HG02981 (cell line): ENCODE measurements at regions not wholly inside any gene's neighbourhood (a gene's known extent, or its start where the extent isn't known, plus 50 kb on each side); places are given as distances from the start of the nearest gene placed in this dataset.

ENCODE experiments used
- ATAC-seq: cut with Tn5 transposase; IDR thresholded peaks from one replicate; pipeline ENCODE4 v1.9.1; 2021; ENCODE audit warnings: mild to moderate bottlenecking, moderate library complexity; ENCODE audit not compliant: unreplicated experiment

DNA sequence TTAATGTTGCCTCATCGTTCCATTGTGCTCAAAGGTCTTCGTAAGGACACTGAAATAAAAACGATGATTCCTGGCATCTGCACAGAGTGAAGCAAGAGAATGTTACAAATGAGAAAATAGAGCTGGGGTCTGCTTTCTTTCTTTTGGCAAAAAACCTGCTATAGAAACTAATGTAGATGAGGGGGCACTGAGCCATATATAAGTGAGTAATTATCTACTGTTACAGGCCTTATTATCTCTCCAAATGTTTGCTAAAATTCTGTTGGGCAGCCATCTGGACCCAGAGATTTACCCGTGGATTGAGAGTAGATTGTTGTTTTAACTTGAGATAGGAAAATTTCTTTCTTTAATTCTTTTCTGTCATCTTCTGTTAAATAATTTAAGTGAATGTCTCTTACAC, 472.5 kb upstream of the PIK3C3 start:
- no peak for ATAC-seq

DNA sequence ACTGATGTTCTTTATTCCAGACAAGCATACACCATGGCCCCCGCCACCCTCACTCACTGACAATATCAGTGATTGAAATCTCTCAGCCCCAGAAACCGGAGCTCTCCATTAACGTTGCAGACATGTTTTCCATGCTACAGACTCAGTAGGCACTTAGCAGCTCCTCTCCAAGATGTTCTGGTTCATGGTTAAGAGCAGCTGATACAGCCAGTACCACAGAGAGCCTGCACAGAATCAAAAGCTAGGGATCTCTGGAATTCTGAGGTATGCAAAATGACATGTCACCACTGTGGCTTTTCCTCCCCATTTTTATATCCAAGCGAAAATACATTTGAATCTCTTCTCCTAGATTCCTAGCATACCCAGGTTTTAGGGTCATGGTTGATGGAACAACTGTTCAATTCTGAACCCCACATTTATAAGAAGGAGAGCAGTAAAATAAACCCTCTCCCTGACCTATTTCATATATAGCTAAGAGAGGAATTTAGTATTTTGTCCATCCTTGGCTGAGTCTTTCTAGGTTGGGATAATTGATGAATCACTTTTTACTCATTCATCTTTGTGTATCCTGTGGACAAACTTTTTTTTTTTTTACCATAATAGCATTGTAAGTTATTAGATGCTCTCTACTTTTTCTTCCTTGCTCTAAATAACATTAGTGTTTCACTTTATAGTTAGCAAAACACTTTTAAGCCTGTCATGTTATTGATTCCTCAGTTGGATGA, 488.4 kb upstream of the PIK3C3 start:
- ATAC-seq: no peak

DNA sequence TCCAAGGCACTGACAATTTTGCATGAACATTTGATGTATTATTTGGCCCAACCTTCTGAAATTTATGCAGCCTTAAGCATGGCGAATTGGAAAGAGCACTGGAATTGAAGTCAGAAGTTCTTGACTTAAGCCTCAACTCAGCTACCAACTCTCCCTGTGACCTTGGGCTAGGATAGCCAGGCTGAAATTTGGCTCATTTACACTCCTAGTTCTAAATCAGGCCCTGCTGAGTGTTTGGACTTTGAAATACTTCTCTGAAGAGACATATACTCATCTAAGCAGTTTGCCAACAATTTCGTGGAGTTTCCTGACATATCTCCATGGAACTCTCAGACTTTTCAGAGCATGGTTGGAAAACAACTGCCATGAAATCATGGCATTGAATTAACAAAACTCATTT, 489.6 kb upstream of the PIK3C3 start:
- no peak for ATAC-seq

DNA sequence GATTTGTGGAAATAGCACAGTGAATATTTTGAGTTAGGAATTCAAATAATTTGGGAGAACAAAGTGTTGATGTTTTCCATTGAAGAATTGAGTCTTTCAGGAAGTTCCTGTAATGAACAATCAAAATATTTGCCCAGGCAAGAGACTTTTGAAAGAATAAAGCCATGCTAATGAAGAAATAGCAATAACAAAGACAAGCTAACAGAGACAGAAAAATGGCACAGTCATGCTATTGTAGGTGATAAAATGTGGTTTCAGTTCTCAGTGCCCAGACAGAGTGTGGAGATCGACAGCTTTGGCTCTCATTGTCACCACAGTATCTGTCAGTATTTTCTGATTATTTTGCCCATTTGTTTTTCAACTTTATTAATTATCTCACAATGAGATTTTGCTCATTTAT, 490.8 kb upstream of the PIK3C3 start:
- no peak for ATAC-seq

DNA sequence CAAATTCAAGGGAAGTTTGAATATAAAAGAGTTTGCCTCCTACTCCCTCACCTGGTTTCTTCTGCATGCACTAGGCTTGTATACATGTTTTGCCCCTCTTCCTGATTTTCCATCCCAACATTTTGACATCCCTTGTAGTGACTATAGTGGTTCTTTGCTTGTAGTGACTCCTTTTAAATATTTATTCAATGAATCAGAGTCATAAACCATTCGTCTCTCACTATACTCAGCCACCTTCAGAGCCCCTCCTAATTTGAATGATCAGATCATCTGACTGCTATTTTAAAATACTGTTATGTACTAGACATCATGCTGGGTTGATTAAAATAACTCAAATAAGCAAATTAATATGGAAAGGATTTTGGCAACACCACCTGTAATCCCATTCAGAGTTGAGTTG, 492.1 kb upstream of the PIK3C3 start:
- ATAC-seq: no peak

- no peak for ATAC-seq
Measured at GRCh38 chr18:41461114-41461513, 493.9 kb upstream of the PIK3C3 start.

- ATAC-seq: no peak
Measured at GRCh38 chr18:41459656-41460055, 495.4 kb upstream of the PIK3C3 start.

- ATAC-seq: no peak
Measured at GRCh38 chr18:41458376-41458775, 496.7 kb upstream of the PIK3C3 start.

DNA sequence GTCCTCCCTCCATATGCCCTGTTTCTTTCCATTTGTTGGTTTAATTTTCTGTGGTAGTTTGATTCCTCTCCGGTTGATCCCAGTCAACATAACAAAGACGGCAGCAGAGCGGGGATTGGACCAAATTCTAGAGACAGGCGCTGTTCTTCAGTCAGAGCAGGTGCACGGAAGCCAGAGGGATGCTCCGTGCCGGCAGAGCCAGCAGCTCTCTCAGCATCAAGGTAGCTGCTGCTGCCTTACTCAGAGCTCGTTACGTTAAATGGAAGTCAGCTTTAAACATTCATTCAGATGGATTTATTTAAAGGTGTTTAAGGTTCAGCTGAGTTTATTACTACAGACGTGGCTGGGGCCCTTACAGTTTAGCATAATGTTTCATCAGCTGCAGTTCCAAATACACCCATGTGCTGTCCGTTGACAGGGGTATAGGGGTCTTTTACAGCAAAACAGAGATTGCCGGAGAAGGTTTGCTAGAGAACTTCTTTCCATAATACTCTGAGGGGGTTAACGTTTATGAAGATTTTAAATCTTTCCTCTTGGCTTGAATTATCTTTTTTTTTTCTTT, 497.2 kb upstream of the PIK3C3 start:
- ATAC-seq: no peak

GRCh38 chr18:41456831-41457230, 498.2 kb upstream of the PIK3C3 start:
- no peak for ATAC-seq

DNA sequence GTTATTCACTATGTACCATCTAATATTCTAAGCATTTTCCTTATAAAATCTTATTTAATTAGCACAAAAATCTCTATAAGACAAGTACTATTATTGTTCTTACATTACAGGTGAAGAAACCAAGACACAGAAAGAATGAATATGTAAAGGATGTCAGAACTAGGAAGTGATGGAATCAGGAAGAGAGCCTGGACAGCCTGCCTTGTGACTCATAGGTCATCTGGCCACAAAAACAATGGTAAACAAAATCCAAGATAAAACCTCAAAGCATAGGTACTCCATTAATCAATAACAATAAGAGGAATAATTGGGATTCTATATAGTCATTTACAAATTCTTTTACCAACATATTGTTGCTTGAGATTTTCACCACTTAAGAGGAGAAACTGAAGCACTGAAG, 505.4 kb upstream of the PIK3C3 start:
- no peak for ATAC-seq

DNA sequence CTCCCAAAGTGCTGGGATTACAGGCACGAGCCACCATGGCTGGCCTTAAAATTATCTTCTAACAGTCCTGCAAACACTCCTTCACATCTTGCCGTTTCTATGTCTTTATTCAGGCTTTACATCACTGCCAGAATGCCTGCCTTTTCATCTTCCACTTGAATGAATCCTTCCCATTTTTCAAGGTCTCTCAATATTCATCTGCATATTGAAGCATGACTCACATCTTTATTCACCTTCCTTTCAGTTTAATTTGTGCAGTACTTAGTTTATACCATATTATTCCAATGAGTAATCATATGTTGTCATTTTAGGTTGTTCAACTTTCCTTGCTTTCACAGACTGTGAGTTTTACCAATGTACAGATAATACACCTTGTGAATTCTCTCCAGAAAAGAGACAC, 510.1 kb upstream of the PIK3C3 start:
- ATAC-seq: no peak

GRCh38 chr18:41436772-41437171, 518.3 kb upstream of the PIK3C3 start:
- ATAC-seq: no peak

GRCh38 chr18:41418598-41418997, 536.4 kb upstream of the PIK3C3 start:
- no peak for ATAC-seq

GRCh38 chr18:41416044-41416443, 539.0 kb upstream of the PIK3C3 start:
- no peak for ATAC-seq

- no peak for ATAC-seq
Measured at GRCh38 chr18:41410006-41410405, 545.0 kb upstream of the PIK3C3 start.

DNA sequence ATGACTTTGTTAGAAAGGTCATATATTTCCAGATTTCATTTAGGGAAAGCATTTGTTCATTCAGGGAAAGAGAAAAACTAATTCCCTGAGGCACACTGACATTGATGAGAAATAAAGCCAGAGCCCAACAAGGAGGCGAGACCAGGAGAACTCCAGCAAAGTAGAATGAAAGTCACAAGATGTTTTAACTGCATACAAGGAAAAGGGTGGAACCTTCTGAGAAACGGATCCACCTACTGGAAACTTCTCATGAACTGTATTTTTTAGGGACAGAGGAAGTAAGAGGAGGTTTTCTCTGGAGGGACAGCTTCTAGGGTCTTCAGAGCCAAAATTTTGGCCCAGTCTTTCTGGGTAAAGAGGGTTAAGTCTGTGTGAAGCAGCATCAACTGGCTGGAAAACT, 548.2 kb upstream of the PIK3C3 start:
- ATAC-seq: no peak

GRCh38 chr18:41396861-41397260, 558.2 kb upstream of the PIK3C3 start:
- ATAC-seq: no peak

GRCh38 chr18:41396211-41396610, 558.8 kb upstream of the PIK3C3 start:
- ATAC-seq: no peak

- ATAC-seq: no peak
Measured at GRCh38 chr18:41395695-41396094, 559.3 kb upstream of the PIK3C3 start.

DNA sequence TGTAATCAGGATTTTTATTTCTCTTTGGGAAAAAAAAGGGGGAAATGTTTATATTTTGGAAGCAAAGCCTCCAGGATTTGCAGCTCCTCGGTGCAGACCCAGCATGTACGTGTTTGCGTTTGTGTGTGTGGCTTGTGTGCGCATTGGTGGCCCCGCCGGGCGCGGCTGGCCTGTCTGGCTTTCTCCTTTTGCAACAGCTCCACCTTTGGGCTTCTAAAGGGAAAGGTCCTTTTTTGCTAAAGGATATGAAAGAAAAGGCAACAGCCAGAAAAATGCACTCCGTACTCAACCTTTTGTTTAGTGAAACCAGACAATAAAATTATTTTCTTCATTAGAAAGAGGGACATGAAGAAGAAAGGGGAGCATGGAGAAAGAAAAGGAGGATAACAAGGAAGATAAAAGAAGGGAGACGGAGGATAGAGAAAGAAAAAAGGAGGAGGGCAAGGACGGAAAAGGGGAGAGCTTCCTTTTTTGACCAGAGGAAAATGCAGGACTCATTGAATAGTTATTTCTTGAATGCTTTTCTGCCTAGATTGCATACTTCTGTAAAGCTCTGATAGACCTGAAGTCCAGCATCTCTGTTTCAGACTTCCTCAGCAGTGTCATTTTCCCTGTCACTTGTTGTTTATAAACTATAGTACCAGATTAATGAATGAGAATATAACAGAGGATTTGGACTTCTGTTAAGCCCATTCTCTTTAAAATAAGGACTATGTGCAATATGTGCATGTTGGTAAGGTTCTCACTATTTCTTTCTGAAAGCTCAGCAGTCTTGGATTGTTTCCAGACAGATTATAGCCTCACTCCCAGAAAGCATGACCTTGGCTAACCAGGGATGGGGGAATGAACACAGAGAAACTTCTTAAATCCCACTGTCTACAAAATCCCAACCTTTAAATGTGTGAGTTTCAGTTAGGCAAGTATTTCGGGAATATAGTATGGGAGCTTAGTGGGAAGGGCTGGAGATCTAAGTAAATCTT, 563.1 kb upstream of the PIK3C3 start:
- ATAC-seq: peak; percentile 54

DNA sequence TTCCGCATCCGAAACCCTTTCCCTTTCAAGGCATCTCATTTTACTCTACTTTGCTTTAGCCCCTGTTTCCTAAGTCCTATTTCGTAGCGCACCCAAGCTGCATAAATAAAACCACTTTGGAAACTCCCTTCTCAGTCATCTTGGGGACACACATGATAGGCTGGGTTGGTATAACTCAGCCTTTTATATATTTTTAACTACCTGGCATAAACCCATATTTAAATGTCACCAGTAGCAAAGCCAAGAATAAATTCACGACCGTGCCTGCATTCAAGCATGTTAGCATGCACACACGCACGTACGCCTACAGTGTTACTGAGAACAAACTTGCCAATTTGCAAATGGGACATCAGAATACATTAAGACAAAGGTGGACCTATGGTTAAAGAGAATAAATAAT, 564.7 kb upstream of the PIK3C3 start:
- no peak for ATAC-seq
